Activated T-cell treated with anti-CD3 and anti-CD28 coated beads, Interleukin-2, amount 50 U/mL, for 4 hours (primary cell): ENCODE measurements at regions not wholly inside any gene's neighbourhood (a gene's known extent, or its start where the extent isn't known, plus 50 kb on each side); places are given as distances from the start of the nearest gene placed in this dataset.
"Not testable (repeated sequence)": the region's sequence is repeated elsewhere in the genome, so short reads cannot be mapped to it uniquely, and the experiment has no call there.

ENCODE experiments used
- ATAC-seq, 2 donors: fragments of 200-7000 bp; cut with Tn5 transposase; one replicate each; pipeline ENCODE4 v1.10.0; 2021
- DNase-seq: peaks from one replicate; pipeline ENCODE4 v3.0.0-alpha.2; 2020
- H3K27me3 Mint-ChIP-seq: one replicate; pipeline ENCODE4 v1.8.0; 2021; ENCODE audit warnings: low read depth, mixed read lengths
- H3K36me3 Mint-ChIP-seq: one replicate; pipeline ENCODE4 v1.8.0; 2022; ENCODE audit warnings: mixed read lengths; ENCODE audit not compliant: insufficient read depth
- H3K4me1 Mint-ChIP-seq: one replicate; pipeline ENCODE4 v1.8.0; 2021; ENCODE audit warnings: low read depth, mixed read lengths
- H3K4me3 Mint-ChIP-seq: one replicate; pipeline ENCODE4 v1.8.0; 2021; ENCODE audit warnings: mild to moderate bottlenecking, moderate library complexity, mixed read lengths
- H3K9me3 Mint-ChIP-seq: one replicate; pipeline ENCODE4 v1.8.0; 2021; ENCODE audit warnings: mixed read lengths

DNA sequence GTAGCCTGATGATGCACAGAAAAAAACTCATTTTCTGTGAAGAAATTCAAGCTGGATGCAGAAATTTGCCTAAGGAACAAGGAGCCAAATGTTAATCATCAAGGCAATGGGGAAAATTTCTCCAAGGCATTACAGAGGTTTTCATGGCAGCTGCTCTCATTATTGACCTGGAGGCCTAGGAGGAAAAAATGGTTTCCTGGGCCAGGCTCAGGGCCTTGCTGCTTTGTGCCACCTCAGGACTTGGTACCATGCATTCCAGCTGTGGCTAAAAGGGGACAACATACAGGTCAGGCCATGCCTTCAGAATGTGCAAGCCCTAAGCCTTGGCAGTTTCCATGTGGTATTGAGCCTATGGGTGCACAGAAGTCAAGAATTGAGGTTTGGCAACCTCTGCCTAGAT, 1320.1 kb upstream of the MIR17HG start:
- H3K4me3 Mint-ChIP-seq, result no peak overlapping the region
- no peak for DNase-seq
- no peak for ATAC-seq
- H3K27me3 Mint-ChIP-seq, result no peaks in the 10 kb centered on the region
- no peaks in the 10 kb centered on the region for H3K4me1 Mint-ChIP-seq
- peaks cover 15% of the 10 kb centered on the region for H3K9me3 Mint-ChIP-seq
- H3K36me3 Mint-ChIP-seq, result no peaks in the 10 kb centered on the region

DNA sequence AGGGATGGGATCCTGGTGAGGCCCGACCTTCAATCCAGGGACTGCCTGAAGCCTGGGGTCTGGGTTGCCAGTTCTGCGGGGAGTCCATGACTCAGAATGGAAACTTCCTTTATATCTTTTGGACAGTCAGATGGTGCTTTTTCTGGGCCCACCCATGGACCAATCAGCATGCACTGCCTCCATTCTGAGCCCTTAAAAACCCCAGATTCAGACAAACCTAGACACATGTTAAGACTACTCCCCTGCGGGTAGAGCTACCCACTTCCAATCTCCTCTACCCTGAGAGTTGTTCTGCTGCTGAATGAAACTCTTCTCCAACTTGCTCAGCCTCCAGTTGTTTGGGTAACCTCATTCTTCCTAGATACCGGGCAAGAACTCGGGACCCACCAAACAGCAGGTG, 1315.2 kb upstream of the MIR17HG start:
- Mint-ChIP-seq H3K9me3 (peaks cover 19% of the 10 kb centered on the region), H3K4me3 (no peak overlapping the region)

DNA sequence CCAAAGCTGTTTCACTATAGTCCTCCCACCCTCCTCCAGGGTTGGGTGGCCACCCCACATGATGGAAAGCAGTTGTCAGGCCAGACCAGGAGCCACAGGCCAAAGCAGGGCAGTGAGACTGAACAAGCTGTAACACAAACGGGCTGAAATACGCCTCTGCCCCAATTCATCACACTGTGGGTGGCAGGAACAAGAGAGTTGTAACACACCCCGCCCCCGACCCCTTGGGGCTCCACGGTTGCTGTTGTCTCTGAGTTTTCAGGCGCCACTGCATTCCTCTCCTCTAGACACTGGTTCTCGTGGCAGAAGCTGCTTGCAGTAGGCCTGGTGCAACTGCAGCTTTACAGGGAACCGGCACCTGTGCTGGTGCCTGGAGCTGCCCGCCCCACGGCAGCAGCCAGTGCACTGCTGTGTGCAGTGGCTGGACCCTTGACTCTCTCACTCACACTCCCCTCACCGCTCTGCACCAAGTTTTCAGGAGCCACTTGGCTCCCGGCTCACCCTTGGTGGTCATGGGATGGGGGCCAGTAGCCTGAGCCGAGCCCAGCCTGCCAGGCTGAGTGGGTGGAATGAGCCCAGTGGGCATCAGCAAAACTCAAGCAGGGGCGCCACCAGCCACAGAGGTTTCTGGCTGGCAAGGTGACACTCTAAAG, 1314.5 kb upstream of the MIR17HG start:
- Mint-ChIP-seq H3K27me3 (no peaks in the 10 kb centered on the region), H3K4me1 (no peaks in the 10 kb centered on the region), H3K9me3 (peaks cover 19% of the 10 kb centered on the region), H3K36me3 (no peaks in the 10 kb centered on the region), H3K4me3 (no peak overlapping the region)
- DNase-seq, result no peak
- ATAC-seq, result peak in 1 of 2 donors; percentile 27

More for the DNA sequence above, 1315.2 kb upstream of the MIR17HG start:
- ATAC-seq (no peak), DNase-seq (no peak)
- H3K27me3 Mint-ChIP-seq, result no peaks in the 10 kb centered on the region
- no peaks in the 10 kb centered on the region for H3K36me3 Mint-ChIP-seq
- no peaks in the 10 kb centered on the region for H3K4me1 Mint-ChIP-seq

DNA sequence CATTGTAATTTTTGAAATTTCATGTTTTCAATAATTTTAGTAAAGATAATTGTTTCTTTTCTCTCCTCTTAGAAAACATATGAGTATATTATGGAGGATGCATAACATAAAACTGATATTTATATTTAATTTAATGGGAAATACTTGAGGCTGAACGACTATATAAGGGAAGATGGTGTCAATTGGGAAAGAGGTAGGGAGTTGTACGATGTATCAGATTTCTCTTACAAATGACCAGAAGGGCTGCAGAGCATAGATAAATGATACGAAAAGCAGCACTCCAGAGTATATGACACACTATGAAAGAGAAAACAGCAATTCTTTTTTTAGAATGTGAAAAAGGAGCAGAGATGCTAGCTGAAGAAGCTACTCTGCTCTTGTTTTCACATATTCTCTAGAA, 1308.0 kb upstream of the MIR17HG start:
- no peak overlapping the region for H3K4me3 Mint-ChIP-seq
- H3K27me3 Mint-ChIP-seq, result no peaks in the 10 kb centered on the region
- DNase-seq (no peak), ATAC-seq (no peak)
- H3K4me1 Mint-ChIP-seq, result no peaks in the 10 kb centered on the region
- no peaks in the 10 kb centered on the region for H3K36me3 Mint-ChIP-seq
- peaks cover 19% of the 10 kb centered on the region for H3K9me3 Mint-ChIP-seq

DNA sequence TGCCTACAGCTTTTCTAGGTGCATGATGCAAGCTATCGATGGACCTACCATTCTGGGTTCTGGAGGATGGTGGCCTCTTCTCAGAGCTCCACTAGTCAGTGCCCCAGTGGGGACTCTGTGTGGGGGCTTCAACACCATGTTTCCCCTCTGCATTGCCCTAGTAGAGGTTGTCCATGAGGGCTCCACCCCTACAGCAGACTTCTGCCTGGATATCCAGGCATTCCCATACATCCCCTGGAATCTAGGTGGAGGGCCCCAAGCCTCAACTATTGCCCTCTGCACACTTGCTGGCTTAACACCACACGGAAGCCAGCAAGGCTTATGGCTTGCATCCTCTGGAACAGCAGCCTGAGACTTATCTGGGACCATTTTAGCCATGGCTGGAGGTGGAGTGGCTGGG, 1299.9 kb upstream of the MIR17HG start:
- DNase-seq (no peak), ATAC-seq (no peak)
- Mint-ChIP-seq H3K9me3 (peaks cover 20% of the 10 kb centered on the region), H3K27me3 (no peaks in the 10 kb centered on the region), H3K4me3 (no peak overlapping the region), H3K4me1 (no peaks in the 10 kb centered on the region), H3K36me3 (no peaks in the 10 kb centered on the region)

DNA sequence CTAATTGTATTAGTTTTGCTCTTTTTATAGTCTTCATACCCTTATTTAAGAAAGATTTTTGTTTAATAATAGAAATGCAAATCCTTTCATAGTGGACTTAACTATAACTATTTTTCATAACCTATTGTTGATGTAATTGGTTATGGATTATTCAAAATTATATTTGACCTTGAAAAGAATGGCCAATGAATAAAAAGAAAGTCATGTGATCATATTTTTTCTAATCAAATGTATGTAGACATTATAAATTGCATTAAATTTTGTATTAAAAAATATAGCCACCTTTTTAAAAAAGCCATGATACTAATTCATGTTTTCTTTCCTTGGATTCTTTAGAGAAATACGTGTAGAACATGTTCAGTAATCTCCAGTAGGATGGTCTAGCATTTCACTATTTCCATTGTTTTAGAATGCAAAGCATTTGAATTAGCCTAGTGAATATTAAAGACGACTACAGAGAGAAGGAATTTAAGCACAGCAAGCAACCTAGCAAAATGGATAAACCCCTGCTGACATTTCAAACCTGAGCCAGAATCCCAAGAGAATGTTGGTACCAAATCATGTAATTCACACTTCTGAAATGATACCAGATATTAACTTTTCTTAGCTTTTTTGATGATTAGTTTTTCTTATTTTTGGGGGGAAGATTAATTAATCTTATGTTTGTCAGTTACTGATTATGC, 1297.4 kb upstream of the MIR17HG start:
- H3K36me3 Mint-ChIP-seq, result no peaks in the 10 kb centered on the region
- DNase-seq (no peak), ATAC-seq (no peak)
- H3K4me3 Mint-ChIP-seq, result no peak overlapping the region
- peaks cover 15% of the 10 kb centered on the region for H3K9me3 Mint-ChIP-seq
- H3K27me3 Mint-ChIP-seq, result no peaks in the 10 kb centered on the region
- H3K4me1 Mint-ChIP-seq, result no peaks in the 10 kb centered on the region

DNA sequence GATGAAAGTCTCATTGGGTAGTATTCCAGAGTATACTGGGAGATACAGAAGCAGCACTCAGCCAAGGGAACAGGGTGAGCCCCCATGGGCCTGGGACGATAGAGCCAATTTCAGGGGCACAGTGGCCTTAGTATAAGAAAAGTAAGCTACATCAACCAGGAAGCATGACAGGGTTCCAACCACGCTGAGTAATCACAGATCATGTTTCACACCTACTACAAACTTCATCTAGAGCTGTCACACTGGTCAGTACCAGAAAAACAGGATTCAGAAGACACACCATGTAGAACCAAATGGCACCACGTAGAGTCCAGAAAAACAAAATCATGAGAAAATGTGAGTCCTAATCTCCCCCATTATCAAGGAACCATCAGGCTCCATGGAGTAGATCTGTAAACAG, 1292.4 kb upstream of the MIR17HG start:
- H3K36me3 Mint-ChIP-seq, result no peaks in the 10 kb centered on the region
- H3K27me3 Mint-ChIP-seq, result no peaks in the 10 kb centered on the region
- H3K9me3 Mint-ChIP-seq, result no peaks in the 10 kb centered on the region

DNA sequence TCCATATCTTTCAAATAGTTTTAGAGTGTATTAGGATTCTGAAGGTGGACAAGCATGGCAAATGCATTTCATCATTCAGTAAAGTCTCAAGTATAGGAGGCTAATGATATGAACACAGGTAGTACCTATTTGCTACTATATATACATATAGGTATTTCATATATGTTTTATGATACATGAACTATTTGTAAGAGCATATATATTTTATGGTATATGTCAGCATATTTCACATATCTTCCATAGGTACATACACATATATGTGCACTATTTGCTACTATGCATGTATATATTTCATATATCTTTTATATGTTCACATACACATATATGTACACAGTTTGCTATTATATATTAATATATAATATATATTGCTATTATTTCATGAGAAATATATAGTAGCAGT, 1291.7 kb upstream of the MIR17HG start:
- H3K27me3 Mint-ChIP-seq, result no peaks in the 10 kb centered on the region
- no peak overlapping the region for H3K4me3 Mint-ChIP-seq
- H3K4me1 Mint-ChIP-seq, result no peaks in the 10 kb centered on the region
- no peak for DNase-seq
- no peak for ATAC-seq
- no peaks in the 10 kb centered on the region for H3K9me3 Mint-ChIP-seq
- no peaks in the 10 kb centered on the region for H3K36me3 Mint-ChIP-seq

More for the DNA sequence above, 1292.4 kb upstream of the MIR17HG start:
- no peak for DNase-seq
- Mint-ChIP-seq H3K4me1 (no peaks in the 10 kb centered on the region), H3K4me3 (no peak overlapping the region)
- no peak for ATAC-seq

DNA sequence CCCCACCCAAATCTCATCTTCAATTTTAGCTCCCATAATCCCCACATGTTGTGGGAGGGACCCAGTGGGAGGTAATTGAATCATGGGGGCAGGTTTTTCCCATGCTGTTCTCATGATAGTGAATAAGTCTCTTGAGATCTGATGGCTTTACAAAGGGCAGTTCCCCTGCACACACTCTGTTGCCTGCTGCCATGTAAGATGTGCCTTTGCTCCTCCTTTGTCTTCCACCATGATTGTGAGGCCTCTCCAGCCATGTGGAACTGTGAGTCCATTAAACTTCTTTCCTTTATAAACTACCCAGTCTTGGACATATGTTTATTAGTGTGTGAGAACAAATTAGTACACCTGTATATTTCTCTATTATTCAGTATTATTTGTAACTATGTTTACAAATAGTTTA, 1283.3 kb upstream of the MIR17HG start:
- not testable (repeated sequence) for ATAC-seq, H3K27me3 Mint-ChIP-seq, DNase-seq, H3K4me1 Mint-ChIP-seq, H3K36me3 Mint-ChIP-seq, H3K4me3 Mint-ChIP-seq
- peaks cover 13% of the 10 kb centered on the region for H3K9me3 Mint-ChIP-seq

DNA sequence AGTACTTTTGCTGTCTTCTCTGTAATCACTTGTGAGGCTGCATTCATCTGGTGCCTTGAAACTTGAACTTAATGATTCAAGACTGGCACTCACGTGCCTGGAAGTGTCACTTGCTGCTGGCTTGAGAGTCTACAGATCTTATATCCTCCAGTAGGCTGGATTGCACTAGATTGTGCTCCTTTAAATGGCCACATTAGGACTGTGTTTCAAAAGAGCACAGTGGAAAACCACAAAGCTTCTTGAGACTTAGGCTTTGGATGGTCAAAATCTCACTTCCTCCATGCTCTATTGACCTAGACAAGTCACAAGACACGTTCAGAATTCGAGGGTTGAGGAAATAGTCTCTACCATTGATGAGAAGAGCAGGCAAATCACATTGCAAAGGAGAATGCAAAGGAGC, 1278.8 kb upstream of the MIR17HG start:
- Mint-ChIP-seq H3K27me3 (no peaks in the 10 kb centered on the region), H3K4me3 (no peak overlapping the region), H3K9me3 (peaks cover 14% of the 10 kb centered on the region), H3K4me1 (no peaks in the 10 kb centered on the region), H3K36me3 (no peaks in the 10 kb centered on the region)
- ATAC-seq (no peak), DNase-seq (no peak)

DNA sequence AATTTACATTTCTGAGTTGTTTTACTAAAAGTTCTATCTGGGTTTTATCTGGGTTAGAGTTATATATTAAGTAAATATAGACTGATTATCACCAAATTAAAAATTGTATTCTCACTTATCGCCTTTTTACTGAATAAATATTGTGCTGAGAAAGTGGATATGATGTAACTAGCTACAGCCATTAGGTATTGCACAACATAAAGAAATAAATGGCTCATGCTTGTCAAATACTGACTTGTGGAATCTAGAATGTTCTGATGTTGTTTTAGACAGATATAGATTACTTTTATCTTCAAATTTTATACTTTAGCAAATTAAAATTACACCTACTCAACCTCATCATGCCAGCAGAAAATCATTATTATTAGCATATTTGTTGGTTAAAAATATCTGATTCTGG, 1277.1 kb upstream of the MIR17HG start:
- peaks cover 14% of the 10 kb centered on the region for H3K9me3 Mint-ChIP-seq
- no peaks in the 10 kb centered on the region for H3K4me1 Mint-ChIP-seq
- H3K4me3 Mint-ChIP-seq, result no peak overlapping the region
- ATAC-seq (no peak), DNase-seq (no peak)
- no peaks in the 10 kb centered on the region for H3K27me3 Mint-ChIP-seq
- H3K36me3 Mint-ChIP-seq, result no peaks in the 10 kb centered on the region

DNA sequence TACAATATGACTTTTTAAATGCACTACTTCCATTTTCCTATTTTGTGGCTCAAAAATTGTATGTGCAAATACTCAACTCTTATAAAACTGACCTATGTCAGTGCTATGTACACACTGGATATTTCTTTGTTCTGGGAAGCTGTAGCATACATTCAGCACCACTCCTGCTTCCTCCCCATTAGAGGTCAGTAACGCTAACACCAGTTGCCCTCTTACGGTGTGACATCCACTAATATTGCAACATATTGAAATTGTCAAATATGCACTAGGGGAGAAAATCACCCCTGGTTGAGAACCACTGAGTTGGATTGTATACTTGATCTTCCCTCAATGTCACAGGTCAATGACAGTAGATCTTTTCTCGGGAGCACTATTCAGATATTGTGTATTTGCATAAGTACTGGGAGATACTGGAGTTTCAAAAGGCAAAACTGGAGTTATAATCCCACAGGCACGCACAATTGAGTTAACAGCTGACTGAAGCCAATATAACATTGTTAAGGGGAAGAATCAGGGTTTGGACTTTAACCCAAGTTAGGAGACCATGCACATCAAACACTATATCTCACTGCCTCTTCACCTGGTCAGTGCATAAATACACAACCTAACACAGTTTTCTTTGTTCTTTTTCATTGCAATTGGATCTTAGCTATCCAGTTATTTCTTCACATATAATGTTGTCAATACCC, 1276.5 kb upstream of the MIR17HG start:
- no peak for DNase-seq
- Mint-ChIP-seq H3K36me3 (no peaks in the 10 kb centered on the region), H3K9me3 (peaks cover 12% of the 10 kb centered on the region), H3K27me3 (no peaks in the 10 kb centered on the region), H3K4me1 (no peaks in the 10 kb centered on the region), H3K4me3 (no peak overlapping the region)
- ATAC-seq, result no peak

DNA sequence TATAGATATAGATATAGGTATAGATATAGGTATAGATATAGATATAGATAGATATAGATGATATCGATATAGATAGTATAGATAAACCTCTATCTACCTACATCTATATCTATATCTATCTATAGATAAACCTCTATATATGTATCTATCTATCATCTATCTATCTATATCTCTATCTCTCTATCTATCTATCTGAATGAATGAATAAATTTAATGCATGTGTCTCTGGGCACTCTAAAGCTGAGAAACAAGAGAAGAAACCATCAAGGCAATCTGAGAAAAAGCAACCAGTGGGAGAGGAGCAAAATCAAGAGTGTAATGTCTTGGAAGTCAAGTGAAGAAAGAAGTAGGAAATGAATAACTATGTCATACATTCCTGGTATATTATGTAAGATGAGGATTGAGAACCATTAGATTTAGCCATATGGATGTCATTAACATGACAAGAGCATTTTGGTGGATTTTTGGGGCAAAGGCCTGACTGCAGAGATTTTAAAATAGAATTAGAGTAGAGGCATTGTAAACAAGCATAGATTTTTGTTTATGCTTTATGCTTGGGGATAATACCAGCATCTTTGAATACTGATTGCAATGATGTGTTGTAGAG, 1262.7 kb upstream of the MIR17HG start:
- DNase-seq (no peak), ATAC-seq (no peak)
- Mint-ChIP-seq H3K4me1 (no peaks in the 10 kb centered on the region), H3K4me3 (no peak overlapping the region), H3K9me3 (peaks cover 31% of the 10 kb centered on the region), H3K36me3 (no peaks in the 10 kb centered on the region), H3K27me3 (no peaks in the 10 kb centered on the region)

DNA sequence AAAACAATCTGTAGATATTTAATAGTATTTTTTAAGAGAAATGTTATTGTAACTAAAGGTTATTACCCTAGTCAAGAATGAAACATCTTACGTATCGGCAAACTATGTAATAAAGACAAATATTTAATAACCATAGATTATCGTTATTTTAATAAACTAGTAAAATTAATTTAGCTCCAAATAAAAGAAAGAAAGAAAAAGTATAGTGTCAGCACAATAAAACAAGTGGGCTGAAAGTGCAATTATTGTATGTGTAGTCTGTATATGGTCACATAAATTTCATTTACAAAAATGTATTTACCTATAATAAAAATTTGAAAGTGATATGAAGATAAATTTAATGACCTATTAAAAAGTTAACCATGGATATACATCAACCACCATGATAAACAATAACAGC, 1258.4 kb upstream of the MIR17HG start:
- Mint-ChIP-seq H3K4me3 (no peak overlapping the region), H3K4me1 (no peaks in the 10 kb centered on the region), H3K9me3 (peaks cover 40% of the 10 kb centered on the region), H3K36me3 (no peaks in the 10 kb centered on the region), H3K27me3 (no peaks in the 10 kb centered on the region)
- DNase-seq (no peak), ATAC-seq (no peak)

DNA sequence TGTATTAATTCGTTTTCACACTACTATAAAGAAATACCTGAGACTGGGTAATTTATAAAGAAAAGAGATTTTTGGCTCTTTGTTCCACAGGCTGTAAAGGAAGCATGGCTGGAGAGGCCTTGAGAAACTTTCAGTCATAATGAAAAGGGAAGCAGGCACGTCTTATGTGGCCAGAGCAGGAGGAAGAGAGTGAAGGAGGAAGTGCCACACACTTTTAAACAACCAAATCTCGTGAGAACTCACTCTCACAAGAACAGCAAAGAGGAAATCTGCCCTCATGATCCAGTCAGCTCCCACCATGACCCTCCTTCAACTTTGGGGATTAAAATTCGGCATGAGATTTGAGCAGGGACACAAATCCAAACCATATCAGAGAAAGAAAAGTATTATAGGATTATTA, 1255.9 kb upstream of the MIR17HG start:
- no peak for ATAC-seq
- Mint-ChIP-seq H3K9me3 (peaks cover 40% of the 10 kb centered on the region), H3K4me3 (no peak overlapping the region), H3K4me1 (no peaks in the 10 kb centered on the region), H3K36me3 (no peaks in the 10 kb centered on the region), H3K27me3 (no peaks in the 10 kb centered on the region)
- no peak for DNase-seq
